ENCODE measurements at regions not wholly inside any gene's neighbourhood (a gene's known extent, or its start where the extent isn't known, plus 50 kb on each side); places are given as distances from the start of the nearest gene placed in this dataset.

GRCh38 chr14:83287300-83287699 is 1753.6 kb upstream of the SEL1L start:
- TF ChIP-seq, protein P1, sequence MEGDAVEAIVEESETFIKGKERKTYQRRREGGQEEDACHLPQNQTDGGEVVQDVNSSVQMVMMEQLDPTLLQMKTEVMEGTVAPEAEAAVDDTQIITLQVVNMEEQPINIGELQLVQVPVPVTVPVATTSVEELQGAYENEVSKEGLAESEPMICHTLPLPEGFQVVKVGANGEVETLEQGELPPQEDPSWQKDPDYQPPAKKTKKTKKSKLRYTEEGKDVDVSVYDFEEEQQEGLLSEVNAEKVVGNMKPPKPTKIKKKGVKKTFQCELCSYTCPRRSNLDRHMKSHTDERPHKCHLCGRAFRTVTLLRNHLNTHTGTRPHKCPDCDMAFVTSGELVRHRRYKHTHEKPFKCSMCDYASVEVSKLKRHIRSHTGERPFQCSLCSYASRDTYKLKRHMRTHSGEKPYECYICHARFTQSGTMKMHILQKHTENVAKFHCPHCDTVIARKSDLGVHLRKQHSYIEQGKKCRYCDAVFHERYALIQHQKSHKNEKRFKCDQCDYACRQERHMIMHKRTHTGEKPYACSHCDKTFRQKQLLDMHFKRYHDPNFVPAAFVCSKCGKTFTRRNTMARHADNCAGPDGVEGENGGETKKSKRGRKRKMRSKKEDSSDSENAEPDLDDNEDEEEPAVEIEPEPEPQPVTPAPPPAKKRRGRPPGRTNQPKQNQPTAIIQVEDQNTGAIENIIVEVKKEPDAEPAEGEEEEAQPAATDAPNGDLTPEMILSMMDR (IDR thresholded peaks at IDR 0.05) = no peak
- no peak for TF ChIP-seq POLR2AphosphoS5 (IDR thresholded peaks at IDR 0.05)

All from transverse colon (tissue), 4 donors.